Natural killer cell (primary cell): ENCODE measurements at regions not wholly inside any gene's neighbourhood (a gene's known extent, or its start where the extent isn't known, plus 50 kb on each side); places are given as distances from the start of the nearest gene placed in this dataset.

ENCODE experiments used
- ATAC-seq, 3 donors: fragments of 150-1000 bp in 2 of 3; fragments of 200-7000 bp in 1 of 3; cut with Tn5 transposase; 1 replicate in 1 of 3; 2 replicates in 2 of 3; pipeline ENCODE4 v1.10.0; 2021; ENCODE audit warnings: mild to moderate bottlenecking in 2 of 3, moderate library complexity in 2 of 3
- DNase-seq, 2 donors: peaks; one replicate each; pipeline versions ENCODE4 v3.0.0 to v3.0.0-alpha.2; 2013 to 2021; ENCODE audit warnings: mixed read lengths in 1 of 2
- H3K27ac ChIP-seq: one replicate; pipeline ENCODE4 v1.5.1; 2013; ENCODE audit warnings: mild to moderate bottlenecking, low read length
- H3K27me3 ChIP-seq: one replicate; pipeline ENCODE4 v1.6.1; 2013; ENCODE audit warnings: low read length; ENCODE audit not compliant: control insufficient read depth, insufficient read depth
- H3K36me3 ChIP-seq: one replicate; pipeline ENCODE4 v1.6.1; 2013; ENCODE audit warnings: low read length; ENCODE audit not compliant: control insufficient read depth, insufficient read depth
- H3K4me1 ChIP-seq: one replicate; pipeline ENCODE4 v1.6.1; 2013; ENCODE audit warnings: low read length; ENCODE audit not compliant: control insufficient read depth, insufficient read depth
- H3K4me3 ChIP-seq: one replicate; pipeline ENCODE4 v1.5.1; 2013; ENCODE audit warnings: low read length
- H3K9me3 ChIP-seq: one replicate; pipeline ENCODE4 v1.6.1; 2013; ENCODE audit warnings: low read length; ENCODE audit not compliant: control insufficient read depth, insufficient read depth
- H3K27ac Mint-ChIP-seq, 2 donors: one replicate each; pipeline ENCODE4 v1.8.0; 2022; ENCODE audit warnings: mild to moderate bottlenecking in 2 of 2, mixed read lengths in 2 of 2, moderate library complexity in 1 of 2
- H3K27me3 Mint-ChIP-seq, 2 donors: one replicate each; pipeline ENCODE4 v1.8.0; 2022; ENCODE audit warnings: low read depth in 2 of 2, mixed read lengths in 2 of 2
- H3K36me3 Mint-ChIP-seq: one replicate; pipeline ENCODE4 v1.8.0; 2022; ENCODE audit warnings: mixed read lengths
- H3K4me1 Mint-ChIP-seq, 2 donors: one replicate each; pipeline ENCODE4 v1.8.0; 2022; ENCODE audit warnings: mixed read lengths in 2 of 2
- H3K4me3 Mint-ChIP-seq: one replicate; pipeline ENCODE4 v1.8.0; 2022; ENCODE audit warnings: mild to moderate bottlenecking, moderate library complexity, mixed read lengths
- H3K9me3 Mint-ChIP-seq, 2 donors: one replicate each; pipeline ENCODE4 v1.8.0; 2022; ENCODE audit warnings: mixed read lengths in 2 of 2
- CTCF ChIP-seq: fragments of 200-600 bp; IDR thresholded peaks from one replicate; pipeline ENCODE4 v1.8.0; 2022; ENCODE audit warnings: antibody characterized with exemption
- WGBS: methylation state at CpG from one replicate; pipeline ENCODE4 v1.1.7; 2013; ENCODE audit warnings: missing lambda C conversion rate; ENCODE audit not compliant: insufficient coverage; 5-methylcytosine and 5-hydroxymethylcytosine counted together
- intact Hi-C: fragments of 100-400 bp; cut with micrococcal nuclease; formaldehyde crosslinking; loops from one replicate; pipeline ENCODE4 v1.14.2; 2022

- DNase-seq (no peak), ATAC-seq (no peak)
- intact Hi-C loops: no loop called here
- 91% methylated on average over 5 of the region's 6 CpGs for WGBS
- Histone ChIP-seq H3K27ac (no peak overlapping the region), H3K4me3 (no peak overlapping the region), H3K27me3 (no peaks in the 10 kb centered on the region), H3K9me3 (no peaks in the 10 kb centered on the region), H3K4me1 (no peaks in the 10 kb centered on the region), H3K36me3 (no peaks in the 10 kb centered on the region)
- Mint-ChIP-seq H3K27ac (no peak overlapping the region), H3K4me3 (no peak overlapping the region), H3K9me3 (peaks cover 5 to 7% of the 10 kb centered on the region in 2 donors), H3K27me3 (no peaks in the 10 kb centered on the region), H3K36me3 (no peaks in the 10 kb centered on the region), H3K4me1 (no peaks in the 10 kb centered on the region)
- TF ChIP-seq CTCF: no peak
Measured at GRCh38 chr4:155026715-155027114, 181.7 kb upstream of the NPY2R start.

GRCh38 chr4:155032521-155033229 is 175.8 kb upstream of the NPY2R start:
- Histone ChIP-seq H3K27me3 (no peaks in the 10 kb centered on the region), H3K4me1 (no peaks in the 10 kb centered on the region), H3K9me3 (no peaks in the 10 kb centered on the region), H3K27ac (no peak overlapping the region), H3K36me3 (no peaks in the 10 kb centered on the region), H3K4me3 (no peak overlapping the region)
- TF ChIP-seq CTCF: no peak
- H3K27me3 Mint-ChIP-seq: no peaks in the 10 kb centered on the region
- peaks cover 2 to 10% of the 10 kb centered on the region in 2 donors for H3K9me3 Mint-ChIP-seq
- no peak for ATAC-seq
- no peak overlapping the region for H3K27ac Mint-ChIP-seq
- WGBS: 88% methylated on average over 5 of the region's 5 CpGs
- intact Hi-C loops: no loop called here
- H3K4me3 Mint-ChIP-seq: no peak overlapping the region
- no peak for DNase-seq
- H3K36me3 Mint-ChIP-seq: no peaks in the 10 kb centered on the region
- H3K4me1 Mint-ChIP-seq: no peaks in the 10 kb centered on the region

GRCh38 chr4:155033604-155034003 is 174.8 kb upstream of the NPY2R start:
- no peaks in the 10 kb centered on the region for H3K36me3 Mint-ChIP-seq
- no peak overlapping the region for H3K27ac ChIP-seq
- intact Hi-C loops: no loop called here
- H3K4me3 Mint-ChIP-seq: no peak overlapping the region
- H3K27me3 Mint-ChIP-seq: no peaks in the 10 kb centered on the region
- WGBS: 66% methylated on average over 4 of the region's 4 CpGs
- H3K27me3 ChIP-seq: no peaks in the 10 kb centered on the region
- no peak overlapping the region for H3K27ac Mint-ChIP-seq
- DNase-seq (no peak), ATAC-seq (peak in 1 of 3 donors; percentile 24)
- H3K36me3 ChIP-seq: no peaks in the 10 kb centered on the region
- no peaks in the 10 kb centered on the region for H3K9me3 ChIP-seq
- no peaks in the 10 kb centered on the region for H3K4me1 Mint-ChIP-seq
- no peaks in the 10 kb centered on the region for H3K4me1 ChIP-seq
- peaks cover 2 to 8% of the 10 kb centered on the region in 2 donors for H3K9me3 Mint-ChIP-seq
- H3K4me3 ChIP-seq: no peak overlapping the region
- no peak for TF ChIP-seq CTCF

- H3K9me3 ChIP-seq: no peaks in the 10 kb centered on the region
- no peaks in the 10 kb centered on the region for H3K4me1 ChIP-seq
- intact Hi-C loops: no loop called here
- no peaks in the 10 kb centered on the region for H3K27me3 ChIP-seq
- no peak overlapping the region for H3K27ac Mint-ChIP-seq
- H3K36me3 Mint-ChIP-seq: no peaks in the 10 kb centered on the region
- H3K9me3 Mint-ChIP-seq: peaks cover 0 to 6% of the 10 kb centered on the region in 2 donors
- H3K4me3 Mint-ChIP-seq: no peak overlapping the region
- no peak overlapping the region for H3K4me3 ChIP-seq
- ATAC-seq (no peak), DNase-seq (no peak)
- H3K4me1 Mint-ChIP-seq: no peaks in the 10 kb centered on the region
- no peak overlapping the region for H3K27ac ChIP-seq
- no peaks in the 10 kb centered on the region for H3K36me3 ChIP-seq
- no peak for TF ChIP-seq CTCF
- H3K27me3 Mint-ChIP-seq: no peaks in the 10 kb centered on the region
- WGBS: no CpG with 5 or more reads among the region's 1 CpG
Measured at GRCh38 chr4:155037031-155037430, 171.4 kb upstream of the NPY2R start.
